ENCODE measurements at regions not wholly inside any gene's neighbourhood (a gene's known extent, or its start where the extent isn't known, plus 50 kb on each side); places are given as distances from the start of the nearest gene placed in this dataset.

- TF ChIP-seq POLR2A (IDR thresholded peaks at IDR 0.05; ENCODE audit: low read length) (no peak), GATA1 (IDR thresholded peaks at IDR 0.05; ENCODE audit: low read depth, low read length) (no peak)
Measured at GRCh38 chr1:234849832-234850231, 239.9 kb upstream of the IRF2BP2 start.
